Mucosa of rectum (tissue), 2 donors: ENCODE measurements at regions not wholly inside any gene's neighbourhood (a gene's known extent, or its start where the extent isn't known, plus 50 kb on each side); places are given as distances from the start of the nearest gene placed in this dataset.
"Not testable (repeated sequence)": the region's sequence is repeated elsewhere in the genome, so short reads cannot be mapped to it uniquely, and the experiment has no call there.

Experiments used
- H3K27ac ChIP-seq, 2 donors: one replicate each; pipeline ENCODE4 v1.7.0; 2013; ENCODE audit warnings: inconsistent platforms in 2 of 2, low read depth in 2 of 2, low read length in 2 of 2
- H3K27me3 ChIP-seq, 2 donors: one replicate each; pipeline ENCODE4 v1.7.0; 2013; ENCODE audit warnings: low read length in 2 of 2; ENCODE audit not compliant: control insufficient read depth in 2 of 2, insufficient read depth in 2 of 2
- H3K36me3 ChIP-seq, 2 donors: one replicate each; pipeline ENCODE4 v1.7.0; 2013; ENCODE audit warnings: low read length in 2 of 2; ENCODE audit not compliant: control insufficient read depth in 2 of 2, insufficient read depth in 2 of 2
- H3K4me1 ChIP-seq, 2 donors: one replicate each; pipeline ENCODE4 v1.7.0; 2013; ENCODE audit warnings: low read length in 2 of 2, mild to moderate bottlenecking in 1 of 2; ENCODE audit not compliant: control insufficient read depth in 2 of 2, insufficient read depth in 2 of 2
- H3K4me3 ChIP-seq, 2 donors: one replicate each; pipeline ENCODE4 v1.7.0; 2013; ENCODE audit warnings: low read length in 2 of 2
- H3K9ac ChIP-seq, 2 donors: one replicate each; pipeline ENCODE4 v1.7.0; 2013; ENCODE audit warnings: low read length in 2 of 2, low read depth in 1 of 2, mild to moderate bottlenecking in 1 of 2
- H3K9me3 ChIP-seq, 2 donors: one replicate each; pipeline ENCODE4 v1.7.0; 2013; ENCODE audit warnings: low read length in 2 of 2; ENCODE audit not compliant: control insufficient read depth in 2 of 2
- donor health status: healthy.
- donor health status: Normal muscosa, but diverticular disease.

- Histone ChIP-seq H3K4me3 (no peak overlapping the region), H3K36me3 (no peaks in the 10 kb centered on the region), H3K27me3 (no peaks in the 10 kb centered on the region), H3K27ac (no peak overlapping the region), H3K9me3 (no peaks in the 10 kb centered on the region), H3K4me1 (no peaks in the 10 kb centered on the region), H3K9ac (no peak overlapping the region)
Observed at GRCh38 chr11:33987975-33988580, 63.5 kb upstream of the CAPRIN1 start.

GRCh38 chr11:33987545-33987944 is 64.0 kb upstream of the CAPRIN1 start:
- Histone ChIP-seq H3K36me3 (no peaks in the 10 kb centered on the region), H3K27me3 (no peaks in the 10 kb centered on the region)

GRCh38 chr11:33986597-33987501 is 64.7 kb upstream of the CAPRIN1 start:
- not testable (repeated sequence) for H3K9me3 ChIP-seq, H3K27ac ChIP-seq, H3K4me1 ChIP-seq, H3K27me3 ChIP-seq, H3K36me3 ChIP-seq, H3K9ac ChIP-seq, H3K4me3 ChIP-seq

More at GRCh38 chr11:33987545-33987944, 64.0 kb upstream of the CAPRIN1 start:
- no peak overlapping the region for H3K27ac ChIP-seq
- no peaks in the 10 kb centered on the region for H3K4me1 ChIP-seq
- no peak overlapping the region for H3K4me3 ChIP-seq
- H3K9ac ChIP-seq: no peak overlapping the region
- H3K9me3 ChIP-seq: no peaks in the 10 kb centered on the region

GRCh38 chr11:33984682-33985389 is 66.7 kb upstream of the CAPRIN1 start:
- H3K27ac ChIP-seq: no peak overlapping the region
- H3K9me3 ChIP-seq: no peaks in the 10 kb centered on the region
- H3K4me1 ChIP-seq: no peaks in the 10 kb centered on the region
- no peaks in the 10 kb centered on the region for H3K36me3 ChIP-seq
- H3K4me3 ChIP-seq: no peak overlapping the region
- no peaks in the 10 kb centered on the region for H3K27me3 ChIP-seq
- no peak overlapping the region for H3K9ac ChIP-seq

- Histone ChIP-seq H3K27ac (no peak overlapping the region), H3K9ac (no peak overlapping the region), H3K27me3 (no peaks in the 10 kb centered on the region), H3K9me3 (no peaks in the 10 kb centered on the region), H3K4me1 (no peaks in the 10 kb centered on the region), H3K36me3 (no peaks in the 10 kb centered on the region), H3K4me3 (no peak overlapping the region)
Observed at GRCh38 chr11:33982661-33983060, 68.9 kb upstream of the CAPRIN1 start.

- no peak overlapping the region for H3K27ac ChIP-seq
- H3K9ac ChIP-seq: no peak overlapping the region
- H3K4me1 ChIP-seq: no peaks in the 10 kb centered on the region
- H3K4me3 ChIP-seq: no peak overlapping the region
- H3K36me3 ChIP-seq: no peaks in the 10 kb centered on the region
- H3K27me3 ChIP-seq: no peaks in the 10 kb centered on the region
- no peaks in the 10 kb centered on the region for H3K9me3 ChIP-seq
Observed at GRCh38 chr11:33980897-33981296, 70.6 kb upstream of the CAPRIN1 start.

GRCh38 chr11:33978376-33978775 is 73.2 kb upstream of the CAPRIN1 start:
- Histone ChIP-seq H3K9me3 (no peaks in the 10 kb centered on the region), H3K27ac (no peak overlapping the region), H3K4me1 (no peaks in the 10 kb centered on the region), H3K36me3 (no peaks in the 10 kb centered on the region), H3K4me3 (no peak overlapping the region), H3K27me3 (no peaks in the 10 kb centered on the region), H3K9ac (no peak overlapping the region)

- H3K4me1 ChIP-seq: no peaks in the 10 kb centered on the region
- no peak overlapping the region for H3K9ac ChIP-seq
- H3K36me3 ChIP-seq: no peaks in the 10 kb centered on the region
- no peak overlapping the region for H3K27ac ChIP-seq
- H3K9me3 ChIP-seq: no peaks in the 10 kb centered on the region
- no peaks in the 10 kb centered on the region for H3K27me3 ChIP-seq
- no peak overlapping the region for H3K4me3 ChIP-seq
Observed at GRCh38 chr11:33977676-33978075, 73.9 kb upstream of the CAPRIN1 start.

GRCh38 chr11:33976495-33977199 is 74.9 kb upstream of the CAPRIN1 start:
- no peaks in the 10 kb centered on the region for H3K27me3 ChIP-seq
- H3K27ac ChIP-seq: no peak overlapping the region
- no peaks in the 10 kb centered on the region for H3K9me3 ChIP-seq
- H3K36me3 ChIP-seq: no peaks in the 10 kb centered on the region
- H3K9ac ChIP-seq: no peak overlapping the region
- no peak overlapping the region for H3K4me3 ChIP-seq
- H3K4me1 ChIP-seq: no peaks in the 10 kb centered on the region
